Suprapubic skin (tissue), 4 donors: ENCODE measurements at regions not wholly inside any gene's neighbourhood (a gene's known extent, or its start where the extent isn't known, plus 50 kb on each side); places are given as distances from the start of the nearest gene placed in this dataset.

Experiments
- CTCF ChIP-seq, 2 donors: fragments of 200-600 bp in 1 of 2; fragments of 450-650 bp in 1 of 2; sonication (generic) in 1 of 2; IDR thresholded peaks; one replicate each; pipeline ENCODE4 v1.5.1; 2016 to 2019; ENCODE audit warnings: antibody characterized with exemption in 2 of 2, mild to moderate bottlenecking in 1 of 2, moderate library complexity in 1 of 2
- EP300 ChIP-seq: sonication (generic); formaldehyde crosslinking; IDR thresholded peaks from one replicate; pipeline ENCODE4 v1.6.1; 2017; ENCODE audit warnings: antibody characterized with exemption
- POLR2A ChIP-seq, 2 donors: fragments of 450-650 bp; IDR thresholded peaks; one replicate each; pipeline ENCODE4 v1.6.1; 2017; ENCODE audit warnings: antibody characterized with exemption in 2 of 2, mild to moderate bottlenecking in 2 of 2, moderate library complexity in 2 of 2
- POLR2AphosphoS5 ChIP-seq, 3 donors: sonication (generic); formaldehyde crosslinking; IDR thresholded peaks; one replicate each; pipeline ENCODE4 v1.6.1; 2017; ENCODE audit warnings: antibody characterized with exemption in 3 of 3

- TF ChIP-seq CTCF (IDR thresholded peaks at IDR 0.05) (no peak), POLR2A (IDR thresholded peaks at IDR 0.05) (no peak), EP300 (no peak), POLR2AphosphoS5 (IDR thresholded peaks at IDR 0.05) (no peak)
These were observed 484.7 kb downstream of the IRS2 start for GRCh38 chr13:109301726-109302125.
